Dendritic cell treated with granulocyte-macrophage colony-stimulating factor and Interleukin-4, amounts not matched to agents 40 ng/mL and 50 ng/mL, for 4 days (primary cell): ENCODE measurements at regions not wholly inside any gene's neighbourhood (a gene's known extent, or its start where the extent isn't known, plus 50 kb on each side); places are given as distances from the start of the nearest gene placed in this dataset.
A peak's percentile ranks its signal among the peaks of the same experiment; 100 is the strongest.
"Not testable (repeated sequence)": the region's sequence is repeated elsewhere in the genome, so short reads cannot be mapped to it uniquely, and the experiment has no call there.

Experiments
- H3K27ac Mint-ChIP-seq: one replicate; pipeline ENCODE4 v1.8.0; 2022; ENCODE audit warnings: mild to moderate bottlenecking, mixed read lengths
- H3K27me3 Mint-ChIP-seq: one replicate; pipeline ENCODE4 v1.8.0; 2022; ENCODE audit warnings: mild to moderate bottlenecking, mixed read lengths
- H3K36me3 Mint-ChIP-seq: one replicate; pipeline ENCODE4 v1.8.0; 2022; ENCODE audit warnings: low read depth, mixed read lengths
- H3K4me1 Mint-ChIP-seq: one replicate; pipeline ENCODE4 v1.8.0; 2022; ENCODE audit warnings: low read depth, mixed read lengths
- H3K4me3 Mint-ChIP-seq: one replicate; pipeline ENCODE4 v1.8.0; 2022; ENCODE audit warnings: mild to moderate bottlenecking, moderate library complexity, mixed read lengths
- H3K9me3 Mint-ChIP-seq: one replicate; pipeline ENCODE4 v1.8.0; 2022; ENCODE audit warnings: mixed read lengths
- intact Hi-C: fragments of 100-400 bp; cut with micrococcal nuclease; formaldehyde crosslinking; loops from one replicate; pipeline ENCODE4 v1.15.0; 2022

GRCh38 chr18:79588636-79589481 lies 90.7 kb upstream of the CTDP1 start:
- Mint-ChIP-seq H3K4me1 (peaks cover 12% of the 10 kb centered on the region), H3K9me3 (peaks cover 15% of the 10 kb centered on the region), H3K36me3 (no peaks in the 10 kb centered on the region), H3K27ac (no peak overlapping the region), H3K27me3 (peaks cover 25% of the 10 kb centered on the region), H3K4me3 (no peak overlapping the region)
- intact Hi-C loops: no loop called here

- Mint-ChIP-seq H3K9me3 (peaks cover 15% of the 10 kb centered on the region), H3K4me3 (no peak overlapping the region), H3K4me1 (peaks cover 6% of the 10 kb centered on the region), H3K27me3 (peaks cover 23% of the 10 kb centered on the region), H3K27ac (no peak overlapping the region), H3K36me3 (no peaks in the 10 kb centered on the region)
- intact Hi-C loops: no loop called here
Observed at GRCh38 chr18:79589601-79590091, 90.0 kb upstream of the CTDP1 start.

DNA sequence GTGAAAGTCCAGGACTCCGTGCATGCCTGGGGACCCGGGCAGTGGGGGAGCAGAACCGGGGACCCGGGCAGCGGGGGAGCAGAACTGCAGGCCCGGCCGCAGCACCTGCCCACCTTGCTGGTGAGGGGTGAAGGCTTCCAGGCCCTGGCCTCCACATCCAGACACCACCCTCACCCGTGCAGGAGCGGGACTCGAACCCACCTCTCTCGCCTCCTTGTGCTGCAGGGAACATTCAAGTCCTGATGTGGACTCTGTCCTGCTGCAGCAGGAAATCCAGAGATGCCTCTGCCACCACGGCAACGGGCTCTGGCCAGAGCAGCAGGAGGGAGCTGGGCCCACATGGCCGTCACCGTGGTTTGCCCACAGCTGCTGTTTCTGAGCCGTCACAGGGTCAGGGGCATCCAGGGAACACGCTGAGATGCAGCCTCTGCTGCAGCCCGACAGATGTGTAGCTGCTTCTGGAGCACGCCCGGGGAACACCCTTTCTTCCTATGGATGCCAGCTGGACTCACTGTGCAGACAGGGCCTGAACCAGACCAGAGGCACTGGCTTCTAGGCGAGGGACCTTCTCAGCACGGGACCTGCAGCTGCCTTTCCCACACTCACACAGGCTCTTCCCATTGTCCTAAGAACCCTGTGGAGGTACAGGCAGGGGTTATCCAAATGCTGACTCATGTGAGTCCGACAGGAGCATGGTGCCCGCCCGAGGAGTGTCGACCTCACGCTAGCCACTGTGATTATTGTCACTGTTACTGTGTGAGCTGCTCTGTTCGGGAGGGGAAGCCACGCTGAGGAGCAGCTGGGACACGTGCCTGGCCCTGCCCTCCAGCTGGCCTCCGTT lies 89.2 kb upstream of the CTDP1 start:
- Mint-ChIP-seq H3K27me3 (peaks cover 28% of the 10 kb centered on the region), H3K9me3 (peaks cover 15% of the 10 kb centered on the region), H3K36me3 (no peaks in the 10 kb centered on the region), H3K4me1 (peaks cover 5% of the 10 kb centered on the region), H3K27ac (no peak overlapping the region), H3K4me3 (no peak overlapping the region)
- intact Hi-C loops: no loop called here

DNA sequence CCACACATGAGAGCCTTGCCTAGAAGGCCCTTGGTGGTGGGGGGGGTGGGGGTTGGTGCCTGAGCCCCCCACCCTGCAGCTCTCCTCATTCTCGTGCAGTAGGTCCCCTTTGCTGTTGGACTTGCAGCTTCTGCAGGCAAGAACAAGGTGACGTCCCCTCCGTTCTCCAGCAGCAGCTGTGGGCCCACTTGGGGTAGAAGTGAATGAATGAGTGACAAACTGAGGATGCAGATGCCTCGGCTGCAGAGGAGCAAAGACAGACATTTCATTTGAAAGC lies 88.6 kb upstream of the CTDP1 start:
- Mint-ChIP-seq H3K9me3 (peaks cover 15% of the 10 kb centered on the region), H3K4me3 (no peak overlapping the region), H3K4me1 (peaks cover 5% of the 10 kb centered on the region), H3K36me3 (no peaks in the 10 kb centered on the region), H3K27ac (no peak overlapping the region), H3K27me3 (peaks cover 32% of the 10 kb centered on the region)
- intact Hi-C loops: no loop called here

GRCh38 chr18:79592684-79593083 lies 86.9 kb upstream of the CTDP1 start:
- H3K4me3 Mint-ChIP-seq, H3K36me3 Mint-ChIP-seq, intact Hi-C loops, H3K4me1 Mint-ChIP-seq, H3K27ac Mint-ChIP-seq: not testable (repeated sequence)
- Mint-ChIP-seq H3K27me3 (peaks cover 40% of the 10 kb centered on the region), H3K9me3 (peaks cover 15% of the 10 kb centered on the region)

DNA sequence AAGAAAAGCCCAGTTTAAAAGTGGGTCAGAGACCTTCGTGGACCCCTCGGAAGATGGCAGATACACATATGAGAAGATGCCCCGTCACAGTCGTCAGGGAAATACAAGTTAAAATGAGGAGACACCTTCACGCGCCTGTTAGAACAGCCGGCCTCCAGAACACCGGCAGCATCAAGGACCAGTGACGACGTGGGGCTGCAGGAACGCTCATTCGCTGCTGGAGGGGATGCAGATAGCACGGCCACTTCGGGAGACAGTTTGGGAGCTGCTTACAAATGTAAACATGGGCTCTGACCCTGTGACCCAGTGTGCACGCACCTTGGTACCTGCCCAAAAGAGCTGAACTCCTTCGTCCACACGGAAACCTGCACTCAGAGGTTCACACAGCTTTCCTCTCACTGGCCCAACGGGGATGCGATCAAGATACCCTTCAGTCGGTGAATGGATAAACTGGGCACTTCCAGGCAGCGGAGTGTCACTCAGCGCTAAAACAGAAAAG lies 83.7 kb upstream of the CTDP1 start:
- peak overlapping the region; percentile 2 for H3K27ac Mint-ChIP-seq
- intact Hi-C loops: no loop called here
- H3K27me3 Mint-ChIP-seq: peaks cover 51% of the 10 kb centered on the region
- peaks cover 15% of the 10 kb centered on the region for H3K9me3 Mint-ChIP-seq
- no peak overlapping the region for H3K4me3 Mint-ChIP-seq
- H3K36me3 Mint-ChIP-seq: no peaks in the 10 kb centered on the region
- H3K4me1 Mint-ChIP-seq: peaks cover 5% of the 10 kb centered on the region

GRCh38 chr18:79596446-79597175 lies 83.0 kb upstream of the CTDP1 start:
- peak overlapping the region; percentile 2 for H3K27ac Mint-ChIP-seq
- intact Hi-C loops: no loop called here
- H3K9me3 Mint-ChIP-seq: peaks cover 15% of the 10 kb centered on the region
- peaks cover 55% of the 10 kb centered on the region for H3K27me3 Mint-ChIP-seq
- H3K4me1 Mint-ChIP-seq: peaks cover 10% of the 10 kb centered on the region
- H3K36me3 Mint-ChIP-seq: no peaks in the 10 kb centered on the region
- H3K4me3 Mint-ChIP-seq: no peak overlapping the region

- Mint-ChIP-seq H3K4me1 (peaks cover 10% of the 10 kb centered on the region), H3K9me3 (peaks cover 13% of the 10 kb centered on the region), H3K27me3 (peaks cover 59% of the 10 kb centered on the region), H3K4me3 (no peak overlapping the region), H3K36me3 (no peaks in the 10 kb centered on the region), H3K27ac (no peak overlapping the region)
- intact Hi-C loops: no loop called here
Observed at GRCh38 chr18:79597176-79597830, 82.3 kb upstream of the CTDP1 start.

- peaks cover 58% of the 10 kb centered on the region for H3K27me3 Mint-ChIP-seq
- peaks cover 5% of the 10 kb centered on the region for H3K9me3 Mint-ChIP-seq
- intact Hi-C loops: no loop called here
- H3K4me3 Mint-ChIP-seq: no peak overlapping the region
- no peaks in the 10 kb centered on the region for H3K36me3 Mint-ChIP-seq
- H3K27ac Mint-ChIP-seq: no peak overlapping the region
- peaks cover 5% of the 10 kb centered on the region for H3K4me1 Mint-ChIP-seq
Observed at GRCh38 chr18:79597831-79598632, 81.6 kb upstream of the CTDP1 start.

DNA sequence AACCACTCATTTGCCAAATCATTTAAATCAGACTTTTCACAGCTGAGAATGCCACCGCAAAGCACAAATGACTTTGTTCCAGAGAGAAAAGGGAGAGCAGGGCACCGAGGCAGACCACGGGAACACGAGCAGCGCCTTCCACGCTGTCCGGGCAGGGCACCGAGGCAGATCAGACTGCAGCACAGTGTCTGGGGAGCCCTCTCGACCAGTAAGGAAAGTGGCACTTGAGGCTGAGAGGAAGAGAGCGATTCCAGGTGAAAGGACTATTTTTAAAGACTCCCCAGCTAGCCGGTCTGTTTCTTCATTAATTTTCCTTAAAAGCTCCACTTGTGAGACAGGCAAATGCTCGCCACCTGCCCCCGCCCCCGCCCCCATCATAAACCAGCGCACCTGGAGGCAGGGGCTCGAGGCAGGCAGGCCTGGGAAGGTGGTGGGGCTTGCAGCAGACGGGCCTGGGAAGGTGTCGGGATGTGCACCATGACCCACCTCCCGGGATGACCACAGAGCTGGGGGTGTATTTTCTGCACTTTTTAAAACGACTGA lies 80.9 kb upstream of the CTDP1 start:
- Mint-ChIP-seq H3K9me3 (no peaks in the 10 kb centered on the region), H3K4me3 (no peak overlapping the region), H3K27ac (no peak overlapping the region), H3K4me1 (peaks cover 5% of the 10 kb centered on the region), H3K36me3 (no peaks in the 10 kb centered on the region), H3K27me3 (peaks cover 51% of the 10 kb centered on the region)
- intact Hi-C loops: no loop called here

DNA sequence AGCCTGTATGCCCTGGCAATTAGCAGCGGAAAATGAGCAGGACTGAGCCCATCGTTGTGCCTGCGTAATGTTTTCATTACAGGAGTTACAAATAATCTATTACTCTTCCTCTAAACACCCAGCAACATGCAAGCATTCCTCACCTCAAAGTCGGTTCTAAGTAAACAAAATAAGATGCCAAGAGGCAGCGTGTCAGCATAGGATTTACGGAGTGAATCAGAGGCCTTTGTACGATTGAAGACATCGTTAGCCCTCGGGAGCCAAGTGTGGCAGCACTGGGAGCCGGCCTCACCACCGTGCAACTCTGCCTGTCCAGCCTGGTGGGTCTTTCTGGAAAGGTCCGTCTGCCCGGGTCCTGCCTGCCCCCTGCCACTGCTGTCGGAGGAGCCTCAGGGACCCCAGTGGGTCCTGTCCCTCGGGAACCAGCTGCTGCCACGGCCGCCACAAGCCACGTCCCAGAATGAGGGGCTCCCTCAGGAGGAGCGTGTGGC lies 80.1 kb upstream of the CTDP1 start:
- intact Hi-C loops: no loop called here
- Mint-ChIP-seq H3K27ac (no peak overlapping the region), H3K36me3 (no peaks in the 10 kb centered on the region)

GRCh38 chr18:79600141-79600540 lies 79.5 kb upstream of the CTDP1 start:
- Mint-ChIP-seq H3K4me1 (peaks cover 5% of the 10 kb centered on the region), H3K4me3 (no peak overlapping the region), H3K9me3 (no peaks in the 10 kb centered on the region), H3K27me3 (peaks cover 47% of the 10 kb centered on the region), H3K27ac (no peak overlapping the region), H3K36me3 (no peaks in the 10 kb centered on the region)
- intact Hi-C loops: no loop called here

More for the DNA sequence above, 80.1 kb upstream of the CTDP1 start:
- peaks cover 5% of the 10 kb centered on the region for H3K4me1 Mint-ChIP-seq
- no peaks in the 10 kb centered on the region for H3K9me3 Mint-ChIP-seq
- H3K4me3 Mint-ChIP-seq: no peak overlapping the region
- H3K27me3 Mint-ChIP-seq: peaks cover 49% of the 10 kb centered on the region
